Fibroblast of villous mesenchyme (primary cell): ENCODE measurements at regions not wholly inside any gene's neighbourhood (a gene's known extent, or its start where the extent isn't known, plus 50 kb on each side); places are given as distances from the start of the nearest gene placed in this dataset.

Experiments
- DNase-seq: peaks from one replicate; pipeline ENCODE4 v3.0.0-alpha.2; 2010; ENCODE audit warnings: low read depth
- H3K4me3 ChIP-seq: 2 replicates; pipeline ENCODE4 v1.5.1; 2011; ENCODE audit warnings: low read depth, mild to moderate bottlenecking, low read length
- CTCF ChIP-seq: IDR thresholded peaks from 2 replicates; pipeline ENCODE4 v1.5.1; 2012; ENCODE audit warnings: low read depth, mild to moderate bottlenecking, low read length; ENCODE audit not compliant: insufficient read depth

- H3K4me3 ChIP-seq, result no peak overlapping the region
- no peak for DNase-seq
- TF ChIP-seq CTCF, result no peak
These were observed 288.6 kb downstream of the SPRY2 start for GRCh38 chr13:80052286-80052685.

GRCh38 chr13:80050252-80050651, 290.7 kb downstream of the SPRY2 start:
- no peak overlapping the region for H3K4me3 ChIP-seq
- TF ChIP-seq CTCF, result no peak
- DNase-seq, result no peak

GRCh38 chr13:80048802-80049201, 292.1 kb downstream of the SPRY2 start:
- DNase-seq, result peak; percentile 97
- no peak overlapping the region for H3K4me3 ChIP-seq

GRCh38 chr13:80048030-80048429, 292.9 kb downstream of the SPRY2 start:
- DNase-seq, result no peak
- TF ChIP-seq CTCF, result no peak
- no peak overlapping the region for H3K4me3 ChIP-seq

More at GRCh38 chr13:80048802-80049201, 292.1 kb downstream of the SPRY2 start:
- no peak for TF ChIP-seq CTCF

GRCh38 chr13:80047406-80047805, 293.5 kb downstream of the SPRY2 start:
- DNase-seq, result peak; percentile 85
- no peak for TF ChIP-seq CTCF
- no peak overlapping the region for H3K4me3 ChIP-seq

- H3K4me3 ChIP-seq, result no peak overlapping the region
- DNase-seq, result no peak
- no peak for TF ChIP-seq CTCF
These were observed 300.0 kb downstream of the SPRY2 start for GRCh38 chr13:80040981-80041317.

GRCh38 chr13:80040196-80040980, 300.5 kb downstream of the SPRY2 start:
- no peak overlapping the region for H3K4me3 ChIP-seq
- peak; percentile 86 for DNase-seq
- no peak for TF ChIP-seq CTCF
